Upper lobe of left lung (tissue), 6 donors: ENCODE measurements at regions not wholly inside any gene's neighbourhood (a gene's known extent, or its start where the extent isn't known, plus 50 kb on each side); places are given as distances from the start of the nearest gene placed in this dataset.

Experiments
- ATAC-seq, 2 donors: fragments of 200-7000 bp; cut with Tn5 transposase; one replicate each; pipeline ENCODE4 v1.9.1; 2022; ENCODE audit warnings: mild to moderate bottlenecking in 2 of 2, moderate library complexity in 2 of 2; ENCODE audit not compliant: low FRiP score in 2 of 2
- DNase-seq, 2 donors: peaks; one replicate each; pipeline ENCODE4 v3.0.0-alpha.2; 2019 to 2020
- H3K27ac ChIP-seq, 4 donors: fragments of 200-600 bp; sonication (generic); one replicate each; pipeline ENCODE4 v1.5.1; 2016 to 2019
- H3K27me3 ChIP-seq, 4 donors: fragments of 200-600 bp; sonication (generic); one replicate each; pipeline ENCODE4 v1.5.1; 2017 to 2019
- H3K36me3 ChIP-seq, 4 donors: fragments of 200-600 bp; sonication (generic); one replicate each; pipeline ENCODE4 v1.5.1; 2016 to 2019
- H3K4me1 ChIP-seq, 4 donors: fragments of 200-600 bp; sonication (generic); one replicate each; pipeline ENCODE4 v1.5.1; 2018 to 2019
- H3K4me3 ChIP-seq, 4 donors: fragments of 200-600 bp; sonication (generic); one replicate each; pipeline ENCODE4 v1.5.1; 2017 to 2019; ENCODE audit warnings: mild to moderate bottlenecking in 2 of 4, moderate library complexity in 1 of 4
- H3K9me3 ChIP-seq, 4 donors: fragments of 200-600 bp; sonication (generic); one replicate each; pipeline ENCODE4 v1.5.1; 2018 to 2019
- EP300 ChIP-seq, 4 donors: sonication (generic); formaldehyde crosslinking; IDR thresholded peaks; one replicate each; pipeline ENCODE4 v1.5.1; 2017; ENCODE audit warnings: antibody characterized with exemption in 4 of 4, control low read depth in 2 of 4
- POLR2A ChIP-seq, 4 donors: fragments of 450-650 bp; IDR thresholded peaks; one replicate each; pipeline ENCODE4 v1.5.1; 2016 to 2017; ENCODE audit warnings: antibody characterized with exemption in 4 of 4, mild to moderate bottlenecking in 2 of 4
- POLR2AphosphoS5 ChIP-seq, 2 donors: sonication (generic); formaldehyde crosslinking; IDR thresholded peaks; one replicate each; pipeline ENCODE4 v1.5.1; 2017; ENCODE audit warnings: antibody characterized with exemption in 2 of 2
- WGBS, 2 donors: methylation state at CpG; one replicate each; pipeline ENCODE4 v1.1.5; 2017 to 2018; 5-methylcytosine and 5-hydroxymethylcytosine counted together
- TF ChIP-seq, protein P1 (sequence below), 6 experiments: fragments of 450-650 bp in 4 of 6; fragments of 200-600 bp in 2 of 6; sonication (generic) in 2 of 6; IDR thresholded peaks; one replicate each; pipeline ENCODE4 v1.5.1; 2016 to 2019; ENCODE audit warnings: antibody characterized with exemption in 6 of 6
- donor health status: DM: no; HTN: no; CAD: no; lungs with moderate emphysema.
- donor health status: DM: no; HTN: yes; CAD: no; lungs with severe emphysema.

DNA sequence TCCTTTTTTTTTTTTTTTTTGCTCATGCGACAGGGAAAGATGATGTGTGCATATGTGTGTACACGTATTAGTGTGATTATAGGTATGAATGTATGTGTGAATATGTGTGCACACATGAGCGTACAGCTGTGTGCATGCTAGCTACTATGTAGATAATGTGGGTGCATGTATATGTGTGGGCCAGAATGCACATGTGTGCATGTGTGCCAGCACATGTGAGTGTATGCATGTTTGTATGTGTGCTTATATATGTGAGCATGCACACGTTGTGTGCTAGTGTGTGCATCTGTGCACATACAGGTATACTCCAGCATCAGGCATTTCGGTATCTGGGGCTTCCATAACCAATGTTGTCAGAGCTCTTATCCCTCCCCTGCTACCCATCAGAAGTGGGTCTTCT lies 541.1 kb downstream of the AACS start:
- Histone ChIP-seq H3K27ac (no peak overlapping the region), H3K27me3 (no peaks in the 10 kb centered on the region), H3K4me3 (no peak overlapping the region), H3K4me1 (no peaks in the 10 kb centered on the region), H3K9me3 (no peaks in the 10 kb centered on the region), H3K36me3 (no peaks in the 10 kb centered on the region)
- DNase-seq (no peak), ATAC-seq (no peak)
- WGBS, 2 donors = 86 to 88% methylated on average over 5 of the region's 5 CpGs
- TF ChIP-seq EP300 (IDR thresholded peaks at IDR 0.05) (no peak), POLR2A (IDR thresholded peaks at IDR 0.05) (no peak), POLR2AphosphoS5 (IDR thresholded peaks at IDR 0.05) (no peak)
- TF ChIP-seq, protein P1, sequence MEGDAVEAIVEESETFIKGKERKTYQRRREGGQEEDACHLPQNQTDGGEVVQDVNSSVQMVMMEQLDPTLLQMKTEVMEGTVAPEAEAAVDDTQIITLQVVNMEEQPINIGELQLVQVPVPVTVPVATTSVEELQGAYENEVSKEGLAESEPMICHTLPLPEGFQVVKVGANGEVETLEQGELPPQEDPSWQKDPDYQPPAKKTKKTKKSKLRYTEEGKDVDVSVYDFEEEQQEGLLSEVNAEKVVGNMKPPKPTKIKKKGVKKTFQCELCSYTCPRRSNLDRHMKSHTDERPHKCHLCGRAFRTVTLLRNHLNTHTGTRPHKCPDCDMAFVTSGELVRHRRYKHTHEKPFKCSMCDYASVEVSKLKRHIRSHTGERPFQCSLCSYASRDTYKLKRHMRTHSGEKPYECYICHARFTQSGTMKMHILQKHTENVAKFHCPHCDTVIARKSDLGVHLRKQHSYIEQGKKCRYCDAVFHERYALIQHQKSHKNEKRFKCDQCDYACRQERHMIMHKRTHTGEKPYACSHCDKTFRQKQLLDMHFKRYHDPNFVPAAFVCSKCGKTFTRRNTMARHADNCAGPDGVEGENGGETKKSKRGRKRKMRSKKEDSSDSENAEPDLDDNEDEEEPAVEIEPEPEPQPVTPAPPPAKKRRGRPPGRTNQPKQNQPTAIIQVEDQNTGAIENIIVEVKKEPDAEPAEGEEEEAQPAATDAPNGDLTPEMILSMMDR (IDR thresholded peaks at IDR 0.05) = no peak

DNA sequence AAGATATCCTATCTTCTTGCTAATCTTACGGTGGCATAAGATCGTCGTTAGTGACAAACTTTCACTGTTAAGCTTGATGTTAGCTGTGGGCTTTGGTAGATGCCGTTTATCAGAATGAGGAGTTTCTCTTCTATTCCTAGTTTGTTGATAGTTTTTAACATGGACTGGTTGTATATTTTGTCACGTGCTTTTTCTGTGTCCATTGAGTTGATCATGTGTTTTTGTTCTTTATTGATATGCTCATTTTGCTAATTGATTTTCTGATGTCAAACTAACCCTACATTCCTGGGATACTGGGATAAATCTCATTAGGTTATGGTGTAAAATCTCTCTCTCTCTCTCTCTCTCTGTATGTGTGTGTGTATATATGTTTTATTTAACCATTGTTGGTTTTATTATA lies 545.1 kb downstream of the AACS start:
- H3K4me1 ChIP-seq = no peaks in the 10 kb centered on the region
- H3K27me3 ChIP-seq = no peaks in the 10 kb centered on the region
- DNase-seq = no peak

DNA sequence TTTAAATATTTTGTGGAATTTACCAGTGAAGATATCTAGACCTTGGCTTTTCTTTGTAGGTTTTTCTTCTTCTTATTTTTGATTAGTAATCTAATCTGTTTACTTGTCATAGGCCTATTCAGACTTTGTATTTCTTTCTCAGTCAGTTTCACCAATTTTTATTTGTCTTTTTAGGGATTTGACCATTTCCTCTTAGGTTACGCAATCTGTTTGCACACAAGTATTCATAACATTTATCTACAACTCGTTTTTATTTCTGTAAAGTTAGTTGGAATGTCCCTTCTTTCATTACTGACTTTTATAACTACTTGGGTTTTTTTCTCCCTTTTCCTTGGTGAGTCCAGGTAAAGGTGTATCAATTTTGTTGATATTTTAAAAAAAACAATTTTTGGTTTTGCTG lies 545.7 kb downstream of the AACS start:
- Histone ChIP-seq H3K27ac (no peak overlapping the region), H3K36me3 (no peaks in the 10 kb centered on the region), H3K4me1 (no peaks in the 10 kb centered on the region), H3K9me3 (no peaks in the 10 kb centered on the region), H3K4me3 (no peak overlapping the region), H3K27me3 (no peaks in the 10 kb centered on the region)
- DNase-seq = no peak
- ATAC-seq = no peak
- WGBS, 2 donors = 54 to 69% methylated on average over 2 of the region's 2 CpGs
- TF ChIP-seq POLR2A (IDR thresholded peaks at IDR 0.05) (no peak), POLR2AphosphoS5 (IDR thresholded peaks at IDR 0.05) (no peak), EP300 (IDR thresholded peaks at IDR 0.05) (no peak)

More for the DNA sequence above, 545.1 kb downstream of the AACS start:
- no peak for ATAC-seq
- Histone ChIP-seq H3K4me3 (no peak overlapping the region), H3K27ac (no peak overlapping the region), H3K36me3 (no peaks in the 10 kb centered on the region), H3K9me3 (no peaks in the 10 kb centered on the region)
- TF ChIP-seq, protein P1 (IDR thresholded peaks at IDR 0.05) = no peak
- no peak for TF ChIP-seq POLR2A (IDR thresholded peaks at IDR 0.05)
- no peak for TF ChIP-seq POLR2AphosphoS5 (IDR thresholded peaks at IDR 0.05)
- no peak for TF ChIP-seq EP300 (IDR thresholded peaks at IDR 0.05)
- 75 to 78% methylated on average over 5 of the region's 5 CpGs for WGBS, 2 donors

DNA sequence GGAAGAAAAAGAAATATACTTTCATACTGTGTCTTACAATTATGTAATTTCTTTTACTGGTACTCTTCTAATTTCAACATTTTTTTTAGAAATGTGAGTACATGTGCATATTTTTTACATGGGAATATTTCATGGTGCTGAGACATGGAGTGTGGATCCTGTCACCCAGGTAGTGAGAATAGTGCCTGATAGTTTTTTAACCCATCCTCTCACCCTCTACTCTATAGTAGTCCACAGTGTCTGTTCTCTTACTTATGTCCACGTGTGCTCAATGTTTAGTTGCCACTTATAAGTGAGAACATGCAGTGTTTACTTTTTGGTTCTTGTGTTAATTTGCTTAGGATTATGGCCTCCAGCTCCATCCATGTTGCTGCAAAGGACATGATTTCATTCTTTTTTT lies 548.8 kb downstream of the AACS start:
- TF ChIP-seq EP300 (IDR thresholded peaks at IDR 0.05) = no peak
- TF ChIP-seq POLR2A (IDR thresholded peaks at IDR 0.05) = no peak
- no peak for TF ChIP-seq POLR2AphosphoS5 (IDR thresholded peaks at IDR 0.05)
- TF ChIP-seq, protein P1 (IDR thresholded peaks at IDR 0.05) = no peak
- no peaks in the 10 kb centered on the region for H3K27me3 ChIP-seq
- H3K36me3 ChIP-seq = no peaks in the 10 kb centered on the region
- no peak for ATAC-seq
- DNase-seq = no peak
- WGBS, 2 donors = 56 to 68% methylated on average over 1 of the region's 1 CpG
- peaks cover 0 to 4% (median 0%) of the 10 kb centered on the region in 4 donors for H3K9me3 ChIP-seq
- no peak overlapping the region for H3K27ac ChIP-seq
- H3K4me3 ChIP-seq = no peak overlapping the region
- no peaks in the 10 kb centered on the region for H3K4me1 ChIP-seq

DNA sequence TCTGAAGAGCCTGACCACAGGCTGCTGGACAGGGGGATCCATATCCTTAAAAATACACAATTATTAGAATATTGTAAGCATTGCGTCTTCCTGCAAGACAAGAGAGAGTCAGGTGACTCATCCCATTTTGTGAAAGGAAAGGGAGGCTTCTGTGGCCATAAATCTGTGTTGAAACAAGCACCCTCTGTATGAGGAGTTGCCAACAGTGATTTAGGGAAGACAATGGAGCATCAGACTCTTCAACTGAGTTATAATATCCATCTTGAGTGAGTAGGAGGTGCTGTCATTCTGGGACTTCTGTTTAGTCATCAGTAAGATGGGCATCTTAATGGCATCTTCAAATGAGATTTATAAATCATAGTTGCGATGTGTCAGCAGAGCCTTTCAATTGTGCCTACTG lies 554.5 kb downstream of the AACS start:
- ATAC-seq = no peak
- Histone ChIP-seq H3K4me1 (no peaks in the 10 kb centered on the region), H3K9me3 (peaks cover 0 to 4% (median 0%) of the 10 kb centered on the region in 4 donors), H3K27me3 (no peaks in the 10 kb centered on the region), H3K36me3 (no peaks in the 10 kb centered on the region), H3K4me3 (no peak overlapping the region), H3K27ac (no peak overlapping the region)
- TF ChIP-seq, protein P1 (IDR thresholded peaks at IDR 0.05) = no peak
- TF ChIP-seq POLR2AphosphoS5 (IDR thresholded peaks at IDR 0.05) = no peak
- TF ChIP-seq EP300 (IDR thresholded peaks at IDR 0.05) = no peak
- TF ChIP-seq POLR2A (IDR thresholded peaks at IDR 0.05) = no peak
- 49 to 69% methylated on average over 2 of the region's 2 CpGs for WGBS, 2 donors
- no peak for DNase-seq
